PC-3 (cell line): ENCODE measurements at regions not wholly inside any gene's neighbourhood (a gene's known extent, or its start where the extent isn't known, plus 50 kb on each side); places are given as distances from the start of the nearest gene placed in this dataset.

Source experiments
- EZH2 ChIP-seq: fragments of 300-600 bp; sonication (generic); IDR thresholded peaks from one replicate; pipeline ENCODE4 v1.6.1; 2017; ENCODE audit warnings: antibody characterized with exemption, mild to moderate bottlenecking, low read length; ENCODE audit not compliant: unreplicated experiment
- TF ChIP-seq, protein P1 (sequence below): fragments of 300-600 bp; sonication (generic); conservative IDR thresholded peaks from 2 replicates; pipeline ENCODE4 v1.5.1; 2017; ENCODE audit warnings: antibody characterized with exemption, low read depth, mild to moderate bottlenecking, low read length

DNA sequence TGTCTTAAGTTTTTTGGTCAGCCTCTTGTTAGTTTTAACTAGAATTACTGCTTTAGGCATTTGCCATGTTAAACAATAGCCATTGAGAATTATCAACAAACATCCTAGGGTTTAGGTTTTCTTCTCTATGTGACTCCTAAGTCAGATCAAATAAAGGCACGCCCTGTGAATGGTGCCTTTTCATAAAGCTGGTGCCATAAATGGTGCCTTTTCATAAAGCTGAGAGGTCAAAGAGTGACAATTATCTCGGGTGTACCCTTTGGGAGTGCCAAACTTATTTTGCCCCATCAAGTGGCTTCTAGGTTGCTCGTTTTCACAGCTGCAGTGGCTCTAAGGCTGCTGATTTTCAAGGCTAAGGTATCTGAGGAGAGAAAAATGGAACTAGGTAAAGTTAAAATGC, 391.6 kb downstream of the DMRTA1 start:
- TF ChIP-seq, protein P1, sequence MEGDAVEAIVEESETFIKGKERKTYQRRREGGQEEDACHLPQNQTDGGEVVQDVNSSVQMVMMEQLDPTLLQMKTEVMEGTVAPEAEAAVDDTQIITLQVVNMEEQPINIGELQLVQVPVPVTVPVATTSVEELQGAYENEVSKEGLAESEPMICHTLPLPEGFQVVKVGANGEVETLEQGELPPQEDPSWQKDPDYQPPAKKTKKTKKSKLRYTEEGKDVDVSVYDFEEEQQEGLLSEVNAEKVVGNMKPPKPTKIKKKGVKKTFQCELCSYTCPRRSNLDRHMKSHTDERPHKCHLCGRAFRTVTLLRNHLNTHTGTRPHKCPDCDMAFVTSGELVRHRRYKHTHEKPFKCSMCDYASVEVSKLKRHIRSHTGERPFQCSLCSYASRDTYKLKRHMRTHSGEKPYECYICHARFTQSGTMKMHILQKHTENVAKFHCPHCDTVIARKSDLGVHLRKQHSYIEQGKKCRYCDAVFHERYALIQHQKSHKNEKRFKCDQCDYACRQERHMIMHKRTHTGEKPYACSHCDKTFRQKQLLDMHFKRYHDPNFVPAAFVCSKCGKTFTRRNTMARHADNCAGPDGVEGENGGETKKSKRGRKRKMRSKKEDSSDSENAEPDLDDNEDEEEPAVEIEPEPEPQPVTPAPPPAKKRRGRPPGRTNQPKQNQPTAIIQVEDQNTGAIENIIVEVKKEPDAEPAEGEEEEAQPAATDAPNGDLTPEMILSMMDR = no peak
- TF ChIP-seq EZH2 = no peak
